Ascending aorta (tissue), 2 donors: ENCODE measurements at regions not wholly inside any gene's neighbourhood (a gene's known extent, or its start where the extent isn't known, plus 50 kb on each side); places are given as distances from the start of the nearest gene placed in this dataset.

ENCODE experiments used
- DNase-seq, 2 donors: peaks; one replicate each; pipeline ENCODE4 v3.0.0-alpha.2; 2019; ENCODE audit warnings: low spot score in 2 of 2
- H3K27ac ChIP-seq, 2 donors: fragments of 200-600 bp; sonication (generic); one replicate each; pipeline ENCODE4 v1.5.1; 2016 to 2017; ENCODE audit warnings: mild to moderate bottlenecking in 1 of 2
- H3K27me3 ChIP-seq: fragments of 200-600 bp; sonication (generic); one replicate; pipeline ENCODE4 v1.5.1; 2017
- H3K36me3 ChIP-seq, 2 donors: fragments of 200-600 bp; sonication (generic); one replicate each; pipeline ENCODE4 v1.5.1; 2016
- H3K4me1 ChIP-seq, 2 donors: fragments of 200-600 bp; sonication (generic); one replicate each; pipeline ENCODE4 v1.5.1; 2016 to 2017; ENCODE audit warnings: mild to moderate bottlenecking in 1 of 2
- H3K4me3 ChIP-seq, 2 donors: fragments of 200-600 bp; sonication (generic); one replicate each; pipeline ENCODE4 v1.5.1; 2016 to 2017; ENCODE audit warnings: mild to moderate bottlenecking in 1 of 2
- H3K9me3 ChIP-seq, 2 donors: fragments of 200-600 bp; sonication (generic); one replicate each; pipeline ENCODE4 v1.5.1; 2016
- CTCF ChIP-seq, 3 experiments: fragments of 200-600 bp in 2 of 3; fragments of 450-650 bp in 1 of 3; sonication (generic) in 2 of 3; IDR thresholded peaks; one replicate each; pipeline ENCODE4 v1.5.1; 2016 to 2019; ENCODE audit warnings: antibody characterized with exemption in 3 of 3, mild to moderate bottlenecking in 1 of 3, moderate library complexity in 1 of 3
- intact Hi-C: fragments of 100-400 bp; cut with DNase I; formaldehyde crosslinking; loops from one replicate; pipeline ENCODE4 v1.15.1; 2023

- Histone ChIP-seq H3K27ac (no peak overlapping the region), H3K4me1 (no peaks in the 10 kb centered on the region), H3K36me3 (no peaks in the 10 kb centered on the region), H3K9me3 (peaks cover 0 to 8% of the 10 kb centered on the region in 2 donors), H3K27me3 (no peaks in the 10 kb centered on the region), H3K4me3 (no peak overlapping the region)
- intact Hi-C loops: no loop called here
- DNase-seq: no peak
- no peak for TF ChIP-seq CTCF (IDR thresholded peaks at IDR 0.05)
These were observed 161.1 kb downstream of the RPS24 start for GRCh38 chr10:78194539-78195402.

- H3K27ac ChIP-seq: no peak overlapping the region
- no peaks in the 10 kb centered on the region for H3K36me3 ChIP-seq
- H3K27me3 ChIP-seq: no peaks in the 10 kb centered on the region
- intact Hi-C loops: no loop called here
- DNase-seq: no peak
- H3K4me3 ChIP-seq: no peak overlapping the region
- H3K9me3 ChIP-seq: peaks cover 0 to 8% of the 10 kb centered on the region in 2 donors
- no peak for TF ChIP-seq CTCF (IDR thresholded peaks at IDR 0.05)
- H3K4me1 ChIP-seq: no peaks in the 10 kb centered on the region
These were observed 162.7 kb downstream of the RPS24 start for GRCh38 chr10:78196396-78196795.

- no peak for TF ChIP-seq CTCF (IDR thresholded peaks at IDR 0.05)
- Histone ChIP-seq H3K27ac (no peak overlapping the region), H3K4me3 (no peak overlapping the region), H3K27me3 (no peaks in the 10 kb centered on the region), H3K9me3 (peaks cover 0 to 8% of the 10 kb centered on the region in 2 donors), H3K4me1 (no peaks in the 10 kb centered on the region), H3K36me3 (no peaks in the 10 kb centered on the region)
- intact Hi-C loops: no loop called here
- no peak for DNase-seq
These were observed 163.3 kb downstream of the RPS24 start for GRCh38 chr10:78196964-78197363.

GRCh38 chr10:78197628-78198272, 164.1 kb downstream of the RPS24 start:
- TF ChIP-seq CTCF (IDR thresholded peaks at IDR 0.05): no peak
- peaks cover 0 to 7% of the 10 kb centered on the region in 2 donors for H3K9me3 ChIP-seq
- no peak overlapping the region for H3K4me3 ChIP-seq
- intact Hi-C loops: no loop called here
- H3K4me1 ChIP-seq: no peaks in the 10 kb centered on the region
- no peak for DNase-seq
- no peaks in the 10 kb centered on the region for H3K36me3 ChIP-seq
- H3K27ac ChIP-seq: no peak overlapping the region
- no peaks in the 10 kb centered on the region for H3K27me3 ChIP-seq

- no peaks in the 10 kb centered on the region for H3K36me3 ChIP-seq
- H3K4me1 ChIP-seq: peaks cover 1 to 5% of the 10 kb centered on the region in 2 donors
- no peaks in the 10 kb centered on the region for H3K9me3 ChIP-seq
- intact Hi-C loops: no loop called here
- TF ChIP-seq CTCF (IDR thresholded peaks at IDR 0.05): no peak
- H3K27me3 ChIP-seq: no peaks in the 10 kb centered on the region
- no peak for DNase-seq
- no peak overlapping the region for H3K4me3 ChIP-seq
- no peak overlapping the region for H3K27ac ChIP-seq
These were observed 165.5 kb downstream of the RPS24 start for GRCh38 chr10:78199005-78199725.
